ENCODE measurements at regions not wholly inside any gene's neighbourhood (a gene's known extent, or its start where the extent isn't known, plus 50 kb on each side); places are given as distances from the start of the nearest gene placed in this dataset.

DNA sequence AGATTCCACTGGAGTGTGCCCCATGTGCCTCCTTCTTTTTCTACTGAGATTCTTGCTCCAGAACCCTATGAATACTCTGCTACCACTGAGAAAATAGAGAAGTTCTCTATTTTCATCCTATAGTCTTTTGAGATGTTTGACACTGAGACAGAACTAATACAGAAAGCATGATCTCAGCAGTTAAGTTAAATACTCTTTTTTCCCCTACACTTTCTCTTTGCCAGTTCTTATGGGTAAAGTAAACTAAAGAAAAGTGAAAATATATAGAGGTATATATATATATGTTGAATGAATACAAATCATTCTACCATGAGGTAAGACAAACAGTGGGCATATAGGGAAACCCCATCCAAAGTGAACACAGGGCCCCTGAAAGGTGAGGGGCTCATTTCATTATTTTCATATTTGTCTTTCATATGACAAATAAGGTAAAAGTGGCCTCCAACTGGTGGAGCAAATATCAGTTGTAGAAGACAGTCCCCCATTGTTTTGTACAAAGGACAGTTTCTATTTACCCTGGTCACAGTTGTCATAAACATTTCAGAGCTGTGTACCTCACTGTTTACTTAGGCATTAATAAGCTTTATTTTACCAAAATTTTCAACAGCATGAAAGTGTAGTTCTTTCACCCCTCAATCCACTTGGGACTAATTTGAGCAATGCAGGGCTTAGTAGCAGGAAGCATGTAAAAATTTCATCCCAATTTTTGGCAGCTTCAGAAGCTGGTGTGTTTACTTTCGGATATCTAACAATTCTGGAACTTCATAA lies 188.3 kb upstream of the MARCKS start:
- H3K27me3 ChIP-seq, result no peaks in the 10 kb centered on the region
- peak overlapping the region in 2 of 11 experiments; percentile 46 to 76; a peak in 4 of 22 replicates for H3K4me2 ChIP-seq
- peaks cover 0 to 61% (median 0%) of the 10 kb centered on the region in 10 experiments; a peak in 6 of 20 replicates for H3K4me1 ChIP-seq
- H4K20me1 ChIP-seq, result no peaks in the 10 kb centered on the region
- H3K4me3 ChIP-seq, result no peak overlapping the region
- no peaks in the 10 kb centered on the region for H3K36me3 ChIP-seq
- H3K27ac ChIP-seq, result peak overlapping the region in 3 of 11 experiments; percentile 0 to 50 (median 46); a peak in 2 of 22 replicates
- no peak for TF ChIP-seq Cebpa-rat (IDR thresholded peaks at IDR 0.05)
- H3K9me3 ChIP-seq (replicated peaks in 1 of 11), result no peaks in the 10 kb centered on the region
- H3K9ac ChIP-seq, result peak overlapping the region in 1 of 11 experiments; percentile 53; a peak in 1 of 22 replicates

- Histone ChIP-seq H3K27ac (peak overlapping the region in 2 of 11 experiments; percentile 46 to 50; a peak in 1 of 22 replicates), H3K27me3 (no peaks in the 10 kb centered on the region), H3K4me1 (peaks cover 0 to 54% (median 0%) of the 10 kb centered on the region in 10 experiments; a peak in 6 of 20 replicates), H3K4me3 (no peak overlapping the region), H3K36me3 (no peaks in the 10 kb centered on the region), H3K9ac (no peak overlapping the region), H3K9me3 (replicated peaks in 1 of 11) (no peaks in the 10 kb centered on the region), H3K4me2 (peak overlapping the region in 2 of 11 experiments; percentile 46 to 76; a peak in 4 of 22 replicates), H4K20me1 (no peaks in the 10 kb centered on the region)
- TF ChIP-seq Cebpa-rat (IDR thresholded peaks at IDR 0.05), result no peak
Measured at GRCh38 chr6:113669606-113670005, 187.5 kb upstream of the MARCKS start.

GRCh38 chr6:113671421-113671820 lies 185.7 kb upstream of the MARCKS start:
- Histone ChIP-seq H3K4me2 (peak overlapping the region in 3 of 11 experiments; percentile 8 to 68 (median 67); a peak in 6 of 22 replicates), H3K4me3 (no peak overlapping the region), H3K9ac (no peak overlapping the region), H3K9me3 (replicated peaks in 1 of 11) (no peaks in the 10 kb centered on the region), H3K36me3 (no peaks in the 10 kb centered on the region), H4K20me1 (no peaks in the 10 kb centered on the region), H3K4me1 (peaks cover 0 to 54% (median 0%) of the 10 kb centered on the region in 10 experiments; a peak in 6 of 20 replicates), H3K27me3 (no peaks in the 10 kb centered on the region), H3K27ac (peak overlapping the region in 2 of 11 experiments; percentile 27 to 49; a peak in 2 of 22 replicates)
- no peak for TF ChIP-seq Cebpa-rat (IDR thresholded peaks at IDR 0.05)

DNA sequence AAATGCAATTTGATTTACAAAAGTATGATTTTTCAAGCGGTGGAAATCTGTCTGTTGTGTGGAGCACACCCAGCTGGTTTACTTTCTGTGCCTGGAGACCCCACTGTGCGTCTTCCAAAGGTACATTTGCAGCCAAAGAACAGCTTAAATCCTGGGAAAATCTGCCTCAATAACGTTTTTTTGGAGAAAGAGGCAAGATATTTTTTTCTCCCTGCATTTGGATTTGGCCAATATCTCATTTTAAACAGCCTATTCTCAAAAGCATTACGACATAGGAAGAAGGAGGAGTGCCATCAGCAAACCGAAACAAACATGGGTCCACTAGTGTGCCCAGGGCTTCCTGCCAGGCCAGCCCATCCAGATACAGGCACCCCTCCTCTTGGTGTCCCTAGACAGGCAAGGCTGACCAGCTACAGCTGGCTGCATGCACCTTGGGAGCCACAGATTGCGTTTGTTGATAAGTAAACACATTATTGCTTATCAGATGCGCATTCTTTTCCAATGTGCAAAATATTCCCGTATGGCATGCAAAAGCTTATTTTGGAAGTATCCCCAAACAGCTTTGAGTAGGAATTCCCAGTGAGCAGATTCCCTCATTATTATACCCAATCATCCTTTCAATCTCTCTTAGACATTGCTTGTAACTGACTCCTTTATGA lies 184.5 kb upstream of the MARCKS start:
- Histone ChIP-seq H3K4me2 (peak overlapping the region in 3 of 11 experiments; percentile 36 to 57 (median 45); a peak in 5 of 22 replicates), H4K20me1 (no peaks in the 10 kb centered on the region), H3K9ac (no peak overlapping the region), H3K27ac (no peak overlapping the region), H3K27me3 (no peaks in the 10 kb centered on the region), H3K36me3 (no peaks in the 10 kb centered on the region), H3K4me1 (peaks cover 0 to 50% (median 0%) of the 10 kb centered on the region in 10 experiments; a peak in 6 of 20 replicates), H3K4me3 (no peak overlapping the region), H3K9me3 (replicated peaks in 1 of 11) (no peaks in the 10 kb centered on the region)
- TF ChIP-seq Cebpa-rat (IDR thresholded peaks at IDR 0.05), result no peak

GRCh38 chr6:113674075-113674474 lies 183.1 kb upstream of the MARCKS start:
- TF ChIP-seq Cebpa-rat (IDR thresholded peaks at IDR 0.05), result no peak
- peaks cover 0 to 36% (median 0%) of the 10 kb centered on the region in 10 experiments; a peak in 6 of 20 replicates for H3K4me1 ChIP-seq
- H3K27ac ChIP-seq, result no peak overlapping the region
- H3K4me3 ChIP-seq, result no peak overlapping the region
- H3K27me3 ChIP-seq, result no peaks in the 10 kb centered on the region
- no peak overlapping the region for H3K4me2 ChIP-seq
- no peaks in the 10 kb centered on the region for H4K20me1 ChIP-seq
- no peaks in the 10 kb centered on the region for H3K36me3 ChIP-seq
- no peaks in the 10 kb centered on the region for H3K9me3 ChIP-seq (replicated peaks in 1 of 11)
- no peak overlapping the region for H3K9ac ChIP-seq

GRCh38 chr6:113676057-113676456 lies 181.1 kb upstream of the MARCKS start:
- Histone ChIP-seq H4K20me1 (no peaks in the 10 kb centered on the region), H3K4me3 (no peak overlapping the region), H3K4me1 (peaks cover 0 to 18% (median 0%) of the 10 kb centered on the region in 10 experiments; a peak in 6 of 20 replicates), H3K27me3 (no peaks in the 10 kb centered on the region), H3K4me2 (no peak overlapping the region), H3K27ac (no peak overlapping the region), H3K36me3 (no peaks in the 10 kb centered on the region), H3K9me3 (replicated peaks in 1 of 11) (no peaks in the 10 kb centered on the region), H3K9ac (no peak overlapping the region)
- no peak for TF ChIP-seq Cebpa-rat (IDR thresholded peaks at IDR 0.05)

- H3K27me3 ChIP-seq, result no peaks in the 10 kb centered on the region
- H4K20me1 ChIP-seq, result no peaks in the 10 kb centered on the region
- no peak for TF ChIP-seq Cebpa-rat (IDR thresholded peaks at IDR 0.05)
- peaks cover 0 to 9% (median 0%) of the 10 kb centered on the region in 10 experiments; a peak in 6 of 20 replicates for H3K4me1 ChIP-seq
- H3K4me2 ChIP-seq, result no peak overlapping the region
- H3K9me3 ChIP-seq (replicated peaks in 1 of 11), result no peaks in the 10 kb centered on the region
- H3K4me3 ChIP-seq, result no peak overlapping the region
- no peaks in the 10 kb centered on the region for H3K36me3 ChIP-seq
- H3K9ac ChIP-seq, result no peak overlapping the region
- H3K27ac ChIP-seq, result no peak overlapping the region
Measured at GRCh38 chr6:113676968-113677367, 180.2 kb upstream of the MARCKS start.

GRCh38 chr6:113679051-113679450 lies 178.1 kb upstream of the MARCKS start:
- Histone ChIP-seq H3K27ac (no peak overlapping the region), H3K4me3 (no peak overlapping the region), H3K27me3 (no peaks in the 10 kb centered on the region), H3K4me1 (peaks cover 0 to 3% (median 0%) of the 10 kb centered on the region in 10 experiments; a peak in 3 of 20 replicates), H3K36me3 (no peaks in the 10 kb centered on the region), H3K9ac (no peak overlapping the region), H4K20me1 (no peaks in the 10 kb centered on the region), H3K9me3 (replicated peaks in 1 of 11) (no peaks in the 10 kb centered on the region), H3K4me2 (no peak overlapping the region)
- TF ChIP-seq Cebpa-rat (IDR thresholded peaks at IDR 0.05), result no peak

DNA sequence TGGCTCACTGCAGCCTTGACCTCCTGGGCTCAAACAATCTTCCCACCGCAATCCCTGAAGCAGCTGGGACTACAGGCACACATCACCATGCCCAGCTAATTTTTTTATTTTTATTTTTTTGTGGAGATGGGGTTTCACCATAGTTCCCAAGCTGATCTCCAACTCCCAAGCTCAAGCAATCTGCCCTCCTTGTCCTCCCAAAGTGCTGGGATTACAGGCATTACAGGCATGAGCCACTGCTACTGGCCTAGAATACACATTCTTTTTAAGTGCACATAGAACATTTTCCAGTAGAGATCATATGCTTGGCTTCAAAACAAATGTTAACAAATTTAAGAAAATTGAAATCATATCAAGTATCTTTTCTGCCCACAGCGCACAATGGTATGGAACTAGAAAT lies 176.8 kb upstream of the MARCKS start:
- H3K9me3 ChIP-seq (replicated peaks in 1 of 11), result no peaks in the 10 kb centered on the region
- no peak for TF ChIP-seq Cebpa-rat (IDR thresholded peaks at IDR 0.05)
- H3K27ac ChIP-seq, result no peak overlapping the region
- H3K4me2 ChIP-seq, result no peak overlapping the region
- no peaks in the 10 kb centered on the region for H4K20me1 ChIP-seq
- H3K36me3 ChIP-seq, result no peaks in the 10 kb centered on the region
- H3K9ac ChIP-seq, result no peak overlapping the region
- peaks cover 0 to 15% (median 5%) of the 10 kb centered on the region in 10 experiments; a peak in 10 of 20 replicates for H3K4me1 ChIP-seq
- no peaks in the 10 kb centered on the region for H3K27me3 ChIP-seq
- H3K4me3 ChIP-seq, result no peak overlapping the region

Measured in BLaER1 treated with 17β-estradiol and CSF1 and Interleukin-3, amounts not matched to agents 10 nM and 100 nM (cell line).